ENCODE measurements at regions not wholly inside any gene's neighbourhood (a gene's known extent, or its start where the extent isn't known, plus 50 kb on each side); places are given as distances from the start of the nearest gene placed in this dataset.

DNA sequence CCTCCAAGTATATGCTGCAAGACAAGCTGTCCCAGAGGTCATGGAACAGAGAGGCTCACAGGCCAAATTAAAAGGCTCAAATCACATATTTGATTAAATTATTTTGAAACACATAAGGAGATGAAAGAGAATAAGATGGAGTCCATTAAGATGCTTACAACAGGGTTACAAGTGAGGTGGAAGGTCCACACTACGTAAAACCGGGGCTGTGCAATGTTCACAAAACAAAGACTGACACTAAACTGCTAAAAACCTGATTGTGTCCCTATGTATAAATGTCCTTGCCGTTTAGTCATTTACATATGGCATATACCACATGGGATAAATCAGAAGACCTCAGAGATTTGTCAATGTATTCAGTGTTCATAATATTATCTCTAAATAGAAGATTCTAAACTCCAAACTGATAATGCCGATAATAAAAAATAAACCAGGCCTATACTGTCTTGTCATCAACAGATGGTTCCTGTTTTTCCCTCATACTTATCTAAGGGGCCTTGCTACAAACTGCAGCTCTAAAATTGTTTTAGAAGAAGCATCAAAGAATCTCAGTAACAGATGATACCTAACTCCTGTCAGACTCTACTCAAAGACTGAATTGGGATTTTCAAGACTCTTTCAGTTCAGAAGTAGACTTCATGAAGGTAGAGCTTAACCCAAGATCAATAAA lies 51.8 kb upstream of the RIPOR2 start:
- H3K36me3 ChIP-seq (ENCODE audit: control insufficient read depth in 2 of 2, insufficient read depth in 2 of 2, low read length in 2 of 2): no peaks in the 10 kb centered on the region
- no peak overlapping the region for H3K27ac ChIP-seq (ENCODE audit: low read depth in 2 of 2, low read length in 2 of 2)
- no peaks in the 10 kb centered on the region for H3K27me3 ChIP-seq (ENCODE audit: control insufficient read depth in 2 of 2, insufficient read depth in 2 of 2, low read length in 2 of 2)
- no peak overlapping the region for H3K9ac ChIP-seq (ENCODE audit: low read depth in 1 of 2, low read length in 2 of 2)
- no peak overlapping the region for H3K4me3 ChIP-seq (ENCODE audit: low read length in 2 of 2)
- H3K9me3 ChIP-seq (ENCODE audit: control insufficient read depth in 2 of 2, low read length in 2 of 2): peaks cover 0 to 2% of the 10 kb centered on the region in 2 donors
- H3K4me1 ChIP-seq (ENCODE audit: control insufficient read depth in 2 of 2, insufficient read depth in 2 of 2, low read length in 2 of 2): no peaks in the 10 kb centered on the region

DNA sequence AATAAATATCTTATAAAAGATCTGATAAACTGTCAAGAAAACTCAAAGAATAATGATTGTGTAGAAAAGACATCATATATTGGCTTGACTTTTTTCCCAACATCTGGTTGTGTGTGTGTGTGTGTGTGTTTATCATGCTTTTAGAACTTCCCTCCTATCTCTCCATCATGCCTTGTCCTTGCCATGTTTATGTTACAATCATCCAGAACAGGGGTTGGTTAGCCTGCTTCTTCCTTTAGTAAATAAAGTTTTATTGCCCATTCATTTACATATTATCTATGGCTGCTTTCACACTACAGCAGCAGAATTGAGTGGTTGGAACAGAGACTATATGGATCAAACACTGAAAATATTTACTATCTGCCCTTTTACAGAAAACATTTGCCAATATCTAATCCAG lies 52.8 kb upstream of the RIPOR2 start:
- H3K27ac ChIP-seq (ENCODE audit: low read depth in 2 of 2, low read length in 2 of 2): no peak overlapping the region
- no peaks in the 10 kb centered on the region for H3K4me1 ChIP-seq (ENCODE audit: control insufficient read depth in 2 of 2, insufficient read depth in 2 of 2, low read length in 2 of 2)
- H3K9me3 ChIP-seq (ENCODE audit: control insufficient read depth in 2 of 2, low read length in 2 of 2): peaks cover 0 to 2% of the 10 kb centered on the region in 2 donors
- H3K9ac ChIP-seq (ENCODE audit: low read depth in 1 of 2, low read length in 2 of 2): no peak overlapping the region
- no peaks in the 10 kb centered on the region for H3K27me3 ChIP-seq (ENCODE audit: control insufficient read depth in 2 of 2, insufficient read depth in 2 of 2, low read length in 2 of 2)
- no peaks in the 10 kb centered on the region for H3K36me3 ChIP-seq (ENCODE audit: control insufficient read depth in 2 of 2, insufficient read depth in 2 of 2, low read length in 2 of 2)
- no peak overlapping the region for H3K4me3 ChIP-seq (ENCODE audit: low read length in 2 of 2)

DNA sequence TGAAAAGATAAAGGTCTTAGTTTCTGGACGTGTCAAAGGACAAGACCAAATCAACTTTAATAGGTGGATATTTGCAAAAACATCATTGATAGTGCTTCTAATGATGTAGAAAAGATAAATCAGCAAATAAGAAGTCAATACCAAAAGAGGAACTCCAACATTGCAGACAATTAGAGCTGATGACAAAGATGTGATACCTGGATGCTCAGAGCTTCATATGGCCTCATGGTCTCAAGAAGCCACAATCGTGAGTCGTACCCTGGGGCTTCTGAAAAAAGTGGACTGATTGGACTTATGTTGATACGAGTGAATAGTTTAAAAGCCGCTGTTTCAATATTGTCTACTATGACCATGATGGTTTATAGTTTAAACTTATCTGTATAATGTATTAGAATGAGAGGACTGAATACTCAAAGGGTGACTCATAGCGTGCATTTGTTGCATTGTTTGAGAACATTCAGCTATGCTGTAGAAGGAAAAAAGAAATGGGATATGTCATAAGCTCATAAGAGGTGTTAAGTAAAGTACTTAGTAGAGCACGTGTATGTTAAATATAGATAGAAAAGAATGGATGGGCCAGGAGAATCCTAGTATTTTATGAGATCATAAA lies 54.6 kb upstream of the RIPOR2 start:
- Histone ChIP-seq H3K36me3 (ENCODE audit: control insufficient read depth in 2 of 2, insufficient read depth in 2 of 2, low read length in 2 of 2) (no peaks in the 10 kb centered on the region), H3K4me3 (ENCODE audit: low read length in 2 of 2) (no peak overlapping the region), H3K27ac (ENCODE audit: low read depth in 2 of 2, low read length in 2 of 2) (no peak overlapping the region), H3K27me3 (ENCODE audit: control insufficient read depth in 2 of 2, insufficient read depth in 2 of 2, low read length in 2 of 2) (no peaks in the 10 kb centered on the region), H3K4me1 (ENCODE audit: control insufficient read depth in 2 of 2, insufficient read depth in 2 of 2, low read length in 2 of 2) (no peaks in the 10 kb centered on the region), H3K9me3 (ENCODE audit: control insufficient read depth in 2 of 2, low read length in 2 of 2) (peaks cover 0 to 2% of the 10 kb centered on the region in 2 donors), H3K9ac (ENCODE audit: low read depth in 1 of 2, low read length in 2 of 2) (no peak overlapping the region)

DNA sequence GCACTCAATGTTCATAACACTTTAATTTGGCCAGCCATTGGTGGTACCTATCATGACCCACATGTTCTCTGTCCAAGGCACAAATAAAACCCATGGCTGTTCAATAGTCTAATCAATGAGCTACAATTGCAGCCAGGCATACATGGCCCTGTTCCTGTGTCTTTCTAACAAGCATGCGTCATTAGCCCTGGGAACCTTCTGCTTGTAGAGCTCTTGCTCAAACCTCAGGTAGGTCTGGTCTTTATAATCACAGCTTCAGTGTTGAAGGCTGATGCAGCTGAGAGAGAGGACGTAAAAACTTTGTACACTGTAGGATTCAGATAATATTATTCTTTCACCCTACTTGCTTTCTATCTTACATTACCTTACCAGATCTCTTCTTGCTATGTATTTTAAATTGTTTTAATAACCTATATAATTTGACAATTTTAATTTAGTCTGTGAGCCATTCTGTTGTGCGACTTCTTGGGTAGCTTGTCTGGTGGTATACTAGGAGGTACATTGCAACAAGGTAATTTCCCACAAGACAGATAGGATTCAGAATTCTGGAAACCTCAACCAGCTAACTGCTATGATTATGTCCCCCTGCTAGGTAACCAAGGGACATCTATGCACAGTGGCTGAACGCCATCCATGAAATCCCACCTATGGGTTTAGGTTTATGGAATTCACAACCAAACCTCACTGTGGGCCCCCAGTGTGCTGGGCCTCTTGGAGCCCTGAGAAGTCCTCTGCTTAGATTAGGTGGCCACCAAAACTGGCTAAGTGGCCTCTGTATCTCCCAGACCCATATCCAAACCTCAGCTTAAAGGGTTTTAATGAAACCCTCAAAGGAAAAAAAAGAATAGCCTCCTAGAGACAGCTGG lies 55.4 kb upstream of the RIPOR2 start:
- H3K27ac ChIP-seq (ENCODE audit: low read depth in 2 of 2, low read length in 2 of 2): no peak overlapping the region
- H3K9me3 ChIP-seq (ENCODE audit: control insufficient read depth in 2 of 2, low read length in 2 of 2): peaks cover 0 to 2% of the 10 kb centered on the region in 2 donors

DNA sequence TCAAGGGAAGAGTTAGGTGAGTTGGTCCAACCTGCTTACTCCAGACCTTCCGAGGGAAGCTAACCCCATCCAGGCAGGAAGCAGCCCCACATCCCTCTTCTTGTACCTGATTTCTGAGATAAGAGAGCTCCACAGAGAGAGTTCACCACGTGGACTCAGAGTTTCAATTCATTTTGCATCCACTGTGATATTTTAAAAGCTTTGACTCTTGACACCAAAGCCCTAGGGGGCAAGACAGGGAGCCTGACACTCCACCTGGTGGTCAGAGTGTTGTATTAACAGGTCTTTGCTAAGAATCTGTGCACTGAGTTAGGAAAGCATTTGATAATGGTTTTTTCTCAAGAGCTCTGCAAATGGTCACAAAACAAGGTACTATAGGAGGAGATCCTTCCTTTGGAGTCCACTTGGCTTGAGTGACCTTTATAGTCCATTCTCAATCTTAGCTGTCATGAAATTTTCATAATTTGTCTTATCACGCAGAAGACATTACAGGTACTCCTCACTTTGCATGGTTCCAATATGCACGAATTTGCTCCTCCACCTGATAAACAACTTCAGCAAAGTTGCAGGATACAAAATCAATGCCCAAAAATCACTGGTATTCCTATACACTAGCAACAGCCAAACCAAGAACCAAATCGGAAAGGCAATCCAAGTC lies 56.2 kb upstream of the RIPOR2 start:
- Histone ChIP-seq H3K27ac (ENCODE audit: low read depth in 2 of 2, low read length in 2 of 2) (no peak overlapping the region), H3K36me3 (ENCODE audit: control insufficient read depth in 2 of 2, insufficient read depth in 2 of 2, low read length in 2 of 2) (no peaks in the 10 kb centered on the region), H3K4me3 (ENCODE audit: low read length in 2 of 2) (no peak overlapping the region), H3K9me3 (ENCODE audit: control insufficient read depth in 2 of 2, low read length in 2 of 2) (peaks cover 0 to 2% of the 10 kb centered on the region in 2 donors), H3K9ac (ENCODE audit: low read depth in 1 of 2, low read length in 2 of 2) (no peak overlapping the region), H3K4me1 (ENCODE audit: control insufficient read depth in 2 of 2, insufficient read depth in 2 of 2, low read length in 2 of 2) (no peaks in the 10 kb centered on the region), H3K27me3 (ENCODE audit: control insufficient read depth in 2 of 2, insufficient read depth in 2 of 2, low read length in 2 of 2) (no peaks in the 10 kb centered on the region)

More for the DNA sequence above, 55.4 kb upstream of the RIPOR2 start:
- H3K4me3 ChIP-seq (ENCODE audit: low read length in 2 of 2): no peak overlapping the region
- no peak overlapping the region for H3K9ac ChIP-seq (ENCODE audit: low read depth in 1 of 2, low read length in 2 of 2)
- H3K36me3 ChIP-seq (ENCODE audit: control insufficient read depth in 2 of 2, insufficient read depth in 2 of 2, low read length in 2 of 2): no peaks in the 10 kb centered on the region
- H3K27me3 ChIP-seq (ENCODE audit: control insufficient read depth in 2 of 2, insufficient read depth in 2 of 2, low read length in 2 of 2): no peaks in the 10 kb centered on the region
- H3K4me1 ChIP-seq (ENCODE audit: control insufficient read depth in 2 of 2, insufficient read depth in 2 of 2, low read length in 2 of 2): no peaks in the 10 kb centered on the region

- no peak overlapping the region for H3K4me3 ChIP-seq (ENCODE audit: low read length in 2 of 2)
- no peak overlapping the region for H3K9ac ChIP-seq (ENCODE audit: low read depth in 1 of 2, low read length in 2 of 2)
- H3K36me3 ChIP-seq (ENCODE audit: control insufficient read depth in 2 of 2, insufficient read depth in 2 of 2, low read length in 2 of 2): no peaks in the 10 kb centered on the region
- no peak overlapping the region for H3K27ac ChIP-seq (ENCODE audit: low read depth in 2 of 2, low read length in 2 of 2)
- no peaks in the 10 kb centered on the region for H3K9me3 ChIP-seq (ENCODE audit: control insufficient read depth in 2 of 2, low read length in 2 of 2)
- no peaks in the 10 kb centered on the region for H3K27me3 ChIP-seq (ENCODE audit: control insufficient read depth in 2 of 2, insufficient read depth in 2 of 2, low read length in 2 of 2)
- H3K4me1 ChIP-seq (ENCODE audit: control insufficient read depth in 2 of 2, insufficient read depth in 2 of 2, low read length in 2 of 2): no peaks in the 10 kb centered on the region
Measured at GRCh38 chr6:24994812-24995211, 59.1 kb upstream of the RIPOR2 start.

DNA sequence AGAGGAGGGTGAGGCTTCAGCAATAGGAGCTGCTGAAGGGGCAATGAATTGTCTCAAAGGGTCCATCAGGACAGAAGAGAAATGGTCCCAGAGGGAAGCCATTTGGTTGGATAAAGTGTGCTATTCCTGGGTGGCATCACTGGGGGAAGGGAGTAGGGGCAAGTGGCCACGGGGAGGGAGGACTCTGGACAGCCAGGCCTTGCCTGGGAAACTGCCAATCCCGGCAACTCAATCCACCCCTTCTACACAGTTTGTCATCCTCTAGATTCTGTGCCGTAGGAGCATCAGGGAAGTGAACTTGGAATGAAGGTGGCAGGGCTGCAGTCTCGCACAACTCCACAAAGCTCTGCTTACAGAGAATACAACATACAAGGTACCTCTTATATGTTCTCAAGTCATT lies 59.5 kb upstream of the RIPOR2 start:
- Histone ChIP-seq H3K9me3 (ENCODE audit: control insufficient read depth in 2 of 2, low read length in 2 of 2) (no peaks in the 10 kb centered on the region), H3K4me3 (ENCODE audit: low read length in 2 of 2) (no peak overlapping the region), H3K27me3 (ENCODE audit: control insufficient read depth in 2 of 2, insufficient read depth in 2 of 2, low read length in 2 of 2) (no peaks in the 10 kb centered on the region), H3K36me3 (ENCODE audit: control insufficient read depth in 2 of 2, insufficient read depth in 2 of 2, low read length in 2 of 2) (no peaks in the 10 kb centered on the region), H3K9ac (ENCODE audit: low read depth in 1 of 2, low read length in 2 of 2) (no peak overlapping the region), H3K27ac (ENCODE audit: low read depth in 2 of 2, low read length in 2 of 2) (no peak overlapping the region), H3K4me1 (ENCODE audit: control insufficient read depth in 2 of 2, insufficient read depth in 2 of 2, low read length in 2 of 2) (no peaks in the 10 kb centered on the region)

DNA sequence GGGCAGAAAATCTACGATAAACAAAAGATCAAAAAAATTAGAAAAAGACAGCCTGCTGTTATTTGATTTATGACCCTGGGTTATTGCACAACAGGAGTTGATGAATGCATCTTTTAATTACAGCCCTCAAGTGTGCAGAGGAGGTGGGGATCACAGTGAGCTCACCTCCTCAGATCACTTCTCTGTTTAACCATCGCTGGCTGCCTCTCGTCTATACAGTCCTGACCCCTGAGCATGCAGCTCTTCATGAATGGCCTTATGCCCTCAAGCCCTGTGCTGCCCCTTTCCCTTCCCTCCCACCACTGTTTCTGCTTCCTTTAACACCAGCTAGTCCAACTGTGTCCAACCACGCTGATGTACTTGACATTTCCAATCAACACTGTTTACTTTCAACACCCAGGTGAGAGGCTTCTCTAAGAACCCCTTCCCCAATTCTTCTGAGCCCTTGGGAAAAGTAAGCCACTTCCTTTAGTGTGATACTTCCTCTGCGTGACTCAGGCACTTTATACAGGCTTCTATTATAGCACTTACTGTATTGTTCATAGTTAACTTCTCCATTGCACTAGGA lies 60.6 kb upstream of the RIPOR2 start:
- no peaks in the 10 kb centered on the region for H3K4me1 ChIP-seq (ENCODE audit: control insufficient read depth in 2 of 2, insufficient read depth in 2 of 2, low read length in 2 of 2)
- H3K27me3 ChIP-seq (ENCODE audit: control insufficient read depth in 2 of 2, insufficient read depth in 2 of 2, low read length in 2 of 2): no peaks in the 10 kb centered on the region
- H3K4me3 ChIP-seq (ENCODE audit: low read length in 2 of 2): no peak overlapping the region
- H3K9ac ChIP-seq (ENCODE audit: low read depth in 1 of 2, low read length in 2 of 2): no peak overlapping the region
- no peaks in the 10 kb centered on the region for H3K36me3 ChIP-seq (ENCODE audit: control insufficient read depth in 2 of 2, insufficient read depth in 2 of 2, low read length in 2 of 2)
- H3K9me3 ChIP-seq (ENCODE audit: control insufficient read depth in 2 of 2, low read length in 2 of 2): no peaks in the 10 kb centered on the region
- no peak overlapping the region for H3K27ac ChIP-seq (ENCODE audit: low read depth in 2 of 2, low read length in 2 of 2)

GRCh38 chr6:24997231-24997630 lies 61.5 kb upstream of the RIPOR2 start:
- H3K4me3 ChIP-seq (ENCODE audit: low read length in 2 of 2): no peak overlapping the region

More at GRCh38 chr6:24997231-24997630, 61.5 kb upstream of the RIPOR2 start:
- no peaks in the 10 kb centered on the region for H3K36me3 ChIP-seq (ENCODE audit: control insufficient read depth in 2 of 2, insufficient read depth in 2 of 2, low read length in 2 of 2)
- H3K9ac ChIP-seq (ENCODE audit: low read depth in 1 of 2, low read length in 2 of 2): no peak overlapping the region
- no peaks in the 10 kb centered on the region for H3K4me1 ChIP-seq (ENCODE audit: control insufficient read depth in 2 of 2, insufficient read depth in 2 of 2, low read length in 2 of 2)
- no peaks in the 10 kb centered on the region for H3K9me3 ChIP-seq (ENCODE audit: control insufficient read depth in 2 of 2, low read length in 2 of 2)
- no peaks in the 10 kb centered on the region for H3K27me3 ChIP-seq (ENCODE audit: control insufficient read depth in 2 of 2, insufficient read depth in 2 of 2, low read length in 2 of 2)
- no peak overlapping the region for H3K27ac ChIP-seq (ENCODE audit: low read depth in 2 of 2, low read length in 2 of 2)

Data from mucosa of rectum (tissue), 2 donors.